ENCODE measurements at regions not wholly inside any gene's neighbourhood (a gene's known extent, or its start where the extent isn't known, plus 50 kb on each side); places are given as distances from the start of the nearest gene placed in this dataset.
A peak's percentile ranks its signal among the peaks of the same experiment; 100 is the strongest.

- no peaks in the 10 kb centered on the region for H3K79me2 ChIP-seq (ENCODE audit: control insufficient read depth, insufficient read depth, low read length)
- 8% methylated on average over 9 of the region's 10 CpGs for WGBS (ENCODE audit: insufficient coverage, low coverage, missing lambda C conversion rate)
Measured at GRCh38 chr10:132485391-132485790, 52.2 kb upstream of the INPP5A start.

More at GRCh38 chr10:132485391-132485790, 52.2 kb upstream of the INPP5A start:
- peak; percentile 44 for TF ChIP-seq CBX2 (IDR thresholded peaks at IDR 0.05; ENCODE audit: insufficient read depth, low read length, poor library complexity, severe bottlenecking)
- TF ChIP-seq ZHX1 (conservative IDR thresholded peaks at IDR 0.05; ENCODE audit: low read length): no peak
- Histone ChIP-seq H3K4me2 (ENCODE audit: insufficient read depth, low read length) (no peak overlapping the region), H2AFZ (ENCODE audit: low read depth, low read length) (no peak overlapping the region), H3K27me3 (ENCODE audit: control insufficient read depth in 2 of 2, insufficient read depth in 2 of 2, low read length in 2 of 2) (peaks cover 26 to 47% of the 10 kb centered on the region in 2 experiments), H3K9me3 (replicated peaks; ENCODE audit: control insufficient read depth, insufficient read depth, low read depth, low read length) (no peaks in the 10 kb centered on the region), H3K27ac (ENCODE audit: extremely low read depth, low read depth, low read length) (no peak overlapping the region), H3K36me3 (ENCODE audit: control insufficient read depth, insufficient read depth, low read length) (no peaks in the 10 kb centered on the region), H3K4me3 (no peak overlapping the region), H3K4me1 (replicated peaks in 1 of 2; ENCODE audit: control insufficient read depth in 2 of 2, insufficient read depth in 2 of 2, low read length in 2 of 2) (peaks cover 0 to 5% of the 10 kb centered on the region in 2 experiments; a peak in 2 of 5 replicates), H4K20me1 (replicated peaks; ENCODE audit: control insufficient read depth, insufficient read depth, low read length) (no peaks in the 10 kb centered on the region), H3K9me1 (ENCODE audit: control insufficient read depth, insufficient read depth, low read length) (no peaks in the 10 kb centered on the region), H3K9ac (ENCODE audit: insufficient read depth in 1 of 2, low read depth in 2 of 2, low read length in 2 of 2) (no peak overlapping the region)
- in situ Hi-C loops (cut with MboI) (no loop called here), intact Hi-C loops (cut with micrococcal nuclease) (no loop called here)
- CTCF ChIA-PET (ENCODE audit: low intra/inter-chr PET ratio): no interaction called here
- FAIRE-seq: no peak
- DNase-seq (ENCODE audit: extremely low read depth in 1 of 4, low spot score in 3 of 4): no peak
- BruUV-seq (replicated peaks): no TSS peak
- no peak for ATAC-seq
- POLR2A ChIA-PET: no interaction called here
